HG03280 (cell line): ENCODE measurements at regions not wholly inside any gene's neighbourhood (a gene's known extent, or its start where the extent isn't known, plus 50 kb on each side); places are given as distances from the start of the nearest gene placed in this dataset.

Source experiments
- ATAC-seq: cut with Tn5 transposase; IDR thresholded peaks from one replicate; pipeline ENCODE4 v1.9.1; 2021; ENCODE audit warnings: mild to moderate bottlenecking, moderate library complexity; ENCODE audit not compliant: unreplicated experiment

DNA sequence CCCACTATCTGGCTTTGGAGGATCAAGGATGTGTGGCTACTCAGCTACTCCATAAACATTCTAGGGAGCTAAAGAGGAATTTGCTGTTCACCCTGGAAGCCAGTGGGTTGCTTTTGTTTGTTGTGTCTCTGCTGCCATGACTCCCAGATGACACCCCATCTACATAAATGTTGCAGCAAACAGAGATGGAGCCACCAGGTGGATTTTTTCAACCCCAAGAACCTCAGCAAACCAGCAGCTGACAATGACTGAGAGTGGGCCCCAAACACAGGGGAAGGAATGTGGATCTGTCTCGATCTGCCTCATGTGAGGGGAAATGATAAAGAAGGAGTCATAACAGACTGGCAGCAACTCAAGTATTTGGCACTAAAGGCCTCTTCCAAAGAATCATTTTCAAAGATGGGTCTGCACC is 132.7 kb upstream of the TNC start:
- ATAC-seq, result no peak

- no peak for ATAC-seq
These were observed 136.6 kb upstream of the TNC start for GRCh38 chr9:115254287-115255180.

DNA sequence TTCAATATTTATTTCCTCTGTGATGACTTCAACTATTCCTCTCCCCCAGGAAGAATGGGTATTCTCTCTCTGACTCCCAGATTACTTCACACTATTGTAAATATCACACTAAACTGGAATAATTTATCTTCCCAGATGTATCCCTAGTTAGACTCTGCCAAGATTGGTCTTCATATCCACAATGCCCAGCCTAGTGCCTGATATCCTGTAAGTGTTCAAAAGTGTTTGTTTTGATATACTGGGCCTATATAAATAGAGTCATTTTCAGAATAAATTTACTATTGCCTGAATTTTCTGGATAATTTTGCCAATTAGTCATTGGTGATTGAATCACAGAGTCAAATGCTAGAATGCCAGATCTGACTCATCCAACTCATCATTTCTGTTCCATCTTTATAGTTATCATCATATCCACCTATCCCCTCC is 143.7 kb upstream of the TNC start:
- ATAC-seq, result no peak

GRCh38 chr9:115262477-115262876 is 144.5 kb upstream of the TNC start:
- no peak for ATAC-seq

GRCh38 chr9:115262952-115263351 is 145.0 kb upstream of the TNC start:
- ATAC-seq, result no peak

GRCh38 chr9:115263371-115264075 is 145.6 kb upstream of the TNC start:
- no peak for ATAC-seq

DNA sequence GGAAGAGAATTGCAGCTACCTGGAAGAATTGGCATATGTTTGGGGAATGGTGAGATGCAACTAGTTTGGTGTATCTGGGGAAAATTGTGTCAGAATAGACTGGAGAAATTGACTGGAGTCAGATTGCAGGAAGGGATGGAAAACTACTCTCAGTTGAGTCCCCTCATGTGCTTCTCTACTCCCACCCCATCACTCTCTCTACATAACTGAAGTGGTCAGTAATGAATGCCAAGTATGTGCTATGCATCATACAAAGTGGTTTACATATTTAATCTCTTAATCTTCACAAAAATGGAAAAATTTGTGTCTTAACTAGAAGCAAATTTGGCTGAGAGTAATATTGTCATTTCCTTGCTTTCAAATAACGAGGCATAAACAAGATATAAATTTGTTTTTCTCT is 146.4 kb upstream of the TNC start:
- ATAC-seq, result no peak

- no peak for ATAC-seq
These were observed 149.8 kb upstream of the TNC start for GRCh38 chr9:115267790-115268189.

- no peak for ATAC-seq
These were observed 157.8 kb upstream of the TNC start for GRCh38 chr9:115275753-115276152.

DNA sequence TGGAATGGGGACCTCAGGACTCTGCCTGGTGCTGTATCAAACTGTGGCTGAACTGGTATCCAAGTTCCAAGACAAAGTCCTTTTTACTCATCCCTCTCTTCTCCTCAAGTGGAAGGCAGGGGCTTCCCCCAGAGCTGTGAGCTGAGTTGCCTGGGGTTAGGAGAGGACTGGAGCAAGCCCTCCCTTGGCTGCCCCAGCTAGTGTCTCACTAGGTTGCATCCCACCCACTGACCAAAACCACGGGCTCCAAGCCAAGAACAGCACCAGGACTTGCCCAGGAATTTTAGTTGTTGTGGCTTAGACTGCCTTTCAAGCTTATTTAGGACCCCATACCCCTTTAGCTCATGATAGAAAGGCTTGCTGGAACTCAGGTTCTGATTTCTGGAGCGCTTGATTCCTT is 158.7 kb upstream of the TNC start:
- no peak for ATAC-seq

DNA sequence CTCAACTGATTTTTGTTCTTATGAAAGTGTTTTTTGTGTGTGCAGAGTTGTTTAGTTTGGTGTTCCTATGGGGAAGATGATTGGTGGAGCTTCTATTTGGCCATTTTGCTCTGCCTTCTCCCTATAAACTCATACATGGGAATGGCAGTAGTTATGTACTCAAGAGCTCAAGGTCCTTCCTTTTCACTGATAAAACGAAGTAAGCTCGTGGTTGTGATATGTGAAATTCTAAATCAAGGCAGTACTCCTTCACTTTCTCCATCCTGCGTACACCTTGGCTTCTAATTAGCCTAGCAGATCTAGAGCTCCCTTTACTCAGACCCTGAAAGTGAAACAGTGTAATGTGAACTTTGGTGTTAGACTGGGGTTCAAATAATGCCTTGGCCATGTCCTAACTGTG is 159.3 kb upstream of the TNC start:
- no peak for ATAC-seq

DNA sequence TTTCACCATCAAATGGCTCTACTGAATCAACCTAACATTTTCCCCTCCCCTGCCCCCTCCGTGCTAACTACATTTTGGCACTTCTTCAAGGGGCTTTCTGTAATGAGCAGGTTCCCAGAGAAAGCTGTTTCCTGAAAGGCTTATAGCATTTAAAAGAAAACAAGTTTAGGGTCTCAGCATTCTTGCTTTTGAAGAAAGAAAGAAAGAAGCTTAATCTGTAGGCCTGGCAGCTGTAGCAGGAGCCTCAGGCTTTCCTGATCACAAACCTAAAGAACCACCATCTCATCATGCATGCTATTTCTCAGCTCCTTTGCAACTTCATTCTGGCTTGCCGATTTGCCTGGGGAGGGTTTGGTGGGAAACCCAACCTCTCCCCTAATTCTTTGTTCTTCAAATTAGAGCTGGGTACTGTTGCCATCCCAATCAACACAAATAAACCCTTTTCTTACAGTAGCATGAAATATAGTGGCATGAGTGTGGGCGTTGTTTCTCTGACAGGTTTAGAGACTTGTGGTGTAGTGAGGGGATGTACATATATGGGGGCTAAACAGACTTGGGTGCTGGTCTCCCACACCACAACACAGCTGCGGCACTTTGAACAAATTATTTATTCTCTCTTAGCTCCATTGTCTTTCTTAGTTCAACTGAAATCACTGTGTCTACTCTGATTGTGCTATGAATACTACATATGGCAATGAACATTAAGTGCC is 160.5 kb upstream of the TNC start:
- ATAC-seq, result no peak

- no peak for ATAC-seq
These were observed 165.4 kb upstream of the TNC start for GRCh38 chr9:115283395-115283794.

- no peak for ATAC-seq
These were observed 167.9 kb upstream of the TNC start for GRCh38 chr9:115285836-115286235.

DNA sequence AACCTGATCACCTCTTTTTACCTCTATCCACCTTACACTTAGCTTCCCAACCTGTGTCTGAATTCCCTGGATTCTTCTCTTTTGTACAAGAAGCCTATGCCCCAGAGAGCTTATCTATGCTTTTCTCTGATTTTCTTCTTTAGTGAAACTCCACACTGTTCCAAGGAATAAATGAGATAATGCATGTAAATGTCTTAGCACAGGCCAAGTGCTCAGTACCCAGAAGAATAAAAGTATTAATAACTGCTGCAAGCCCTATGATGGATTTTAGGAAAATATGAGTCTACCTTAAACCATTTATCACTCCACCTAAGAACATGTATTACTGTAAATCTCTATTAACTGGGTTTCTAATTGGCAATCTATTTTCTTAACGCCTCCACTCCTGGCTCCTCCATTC is 168.5 kb upstream of the TNC start:
- no peak for ATAC-seq

DNA sequence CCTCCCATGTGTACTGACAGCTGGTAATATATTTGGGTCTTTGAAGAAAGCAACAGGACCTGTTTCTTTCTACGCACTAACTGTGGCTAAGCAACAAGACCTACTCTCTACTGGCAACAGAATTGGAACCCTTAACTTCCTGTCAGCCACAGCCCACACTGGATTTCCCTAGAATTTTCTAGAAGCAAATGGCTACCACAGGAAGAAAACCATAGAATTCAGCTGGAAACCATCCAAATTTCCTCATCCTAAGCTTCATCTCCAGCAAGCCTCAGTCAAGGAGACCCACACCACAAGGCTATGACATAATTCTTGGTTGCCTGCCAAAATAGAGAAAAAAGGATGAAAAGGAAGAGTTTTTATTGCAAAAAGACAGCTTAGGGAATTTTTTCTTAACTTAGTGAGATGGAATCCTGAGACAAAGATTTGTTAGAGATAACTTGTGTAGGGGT is 171.8 kb upstream of the TNC start:
- ATAC-seq, result no peak

DNA sequence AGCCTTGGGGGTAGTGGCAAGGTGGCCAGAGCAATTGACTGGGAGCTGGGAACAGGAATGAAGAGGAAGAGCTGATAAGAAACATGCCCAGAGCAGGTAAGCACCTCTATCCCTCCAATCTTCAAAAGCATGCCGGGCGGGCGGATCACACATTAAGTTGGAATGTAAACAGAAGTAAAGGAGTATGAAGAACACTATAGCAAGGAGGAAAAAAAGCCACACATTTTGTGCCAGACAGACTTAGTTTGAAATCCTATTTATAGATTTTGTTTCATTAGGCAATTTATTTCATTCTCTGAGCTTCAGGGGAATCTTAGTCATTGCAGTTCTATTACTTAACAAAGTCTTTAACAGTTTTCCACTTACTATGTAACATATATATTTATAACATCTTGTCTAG is 173.9 kb upstream of the TNC start:
- no peak for ATAC-seq

DNA sequence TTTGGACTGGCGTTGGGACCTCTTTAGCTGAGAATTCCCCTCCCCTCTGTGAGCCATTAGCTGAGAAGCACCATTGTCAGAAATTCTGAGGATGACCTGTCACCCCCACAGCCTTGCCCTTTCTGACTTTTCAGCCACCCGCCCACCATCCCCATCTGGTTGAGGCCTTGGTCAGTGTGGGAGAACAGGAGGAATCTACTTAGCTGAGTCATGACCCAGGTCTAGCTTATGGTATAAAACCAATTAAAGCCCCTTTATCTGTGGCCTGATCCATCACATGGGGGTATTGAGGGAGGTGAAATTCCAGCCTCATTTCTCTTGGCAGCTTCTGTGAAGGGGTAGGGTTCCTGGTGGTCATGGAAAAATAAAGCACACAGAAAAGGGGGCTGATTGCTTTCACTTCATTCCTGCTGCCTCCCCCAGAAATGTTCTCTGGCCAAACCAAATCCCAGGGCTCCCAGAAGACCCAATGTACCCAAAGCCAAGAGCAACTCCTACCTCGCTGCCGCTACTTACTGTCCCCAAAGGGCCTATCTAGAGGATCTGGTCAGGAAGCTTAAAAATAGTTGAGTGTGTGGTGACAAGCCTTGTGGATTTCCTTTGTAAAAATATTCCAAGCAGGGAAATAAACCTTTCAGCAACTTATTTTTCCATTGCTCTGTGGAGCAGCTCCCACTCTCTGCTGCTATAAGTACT is 174.8 kb upstream of the TNC start:
- ATAC-seq, result no peak

DNA sequence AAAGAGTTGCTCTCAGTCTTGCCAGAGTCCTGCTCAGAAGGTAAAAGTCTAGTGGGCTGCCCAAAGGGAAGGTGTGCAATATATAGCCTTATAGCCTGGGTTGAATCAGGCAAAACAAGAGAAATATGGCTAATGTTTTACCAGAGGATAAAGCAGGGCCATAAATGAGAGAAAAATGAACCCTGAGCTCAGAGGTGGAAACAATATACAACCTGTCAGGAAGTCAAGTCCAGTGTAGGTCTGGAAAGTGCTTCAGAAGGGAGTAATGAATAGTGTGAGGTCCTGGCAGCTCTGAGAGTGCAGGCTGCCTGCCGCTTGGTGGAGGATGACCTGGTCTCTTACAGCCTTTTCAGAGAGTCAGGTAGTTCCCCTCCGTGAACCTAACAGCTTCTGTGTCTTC is 177.8 kb upstream of the TNC start:
- ATAC-seq, result no peak

DNA sequence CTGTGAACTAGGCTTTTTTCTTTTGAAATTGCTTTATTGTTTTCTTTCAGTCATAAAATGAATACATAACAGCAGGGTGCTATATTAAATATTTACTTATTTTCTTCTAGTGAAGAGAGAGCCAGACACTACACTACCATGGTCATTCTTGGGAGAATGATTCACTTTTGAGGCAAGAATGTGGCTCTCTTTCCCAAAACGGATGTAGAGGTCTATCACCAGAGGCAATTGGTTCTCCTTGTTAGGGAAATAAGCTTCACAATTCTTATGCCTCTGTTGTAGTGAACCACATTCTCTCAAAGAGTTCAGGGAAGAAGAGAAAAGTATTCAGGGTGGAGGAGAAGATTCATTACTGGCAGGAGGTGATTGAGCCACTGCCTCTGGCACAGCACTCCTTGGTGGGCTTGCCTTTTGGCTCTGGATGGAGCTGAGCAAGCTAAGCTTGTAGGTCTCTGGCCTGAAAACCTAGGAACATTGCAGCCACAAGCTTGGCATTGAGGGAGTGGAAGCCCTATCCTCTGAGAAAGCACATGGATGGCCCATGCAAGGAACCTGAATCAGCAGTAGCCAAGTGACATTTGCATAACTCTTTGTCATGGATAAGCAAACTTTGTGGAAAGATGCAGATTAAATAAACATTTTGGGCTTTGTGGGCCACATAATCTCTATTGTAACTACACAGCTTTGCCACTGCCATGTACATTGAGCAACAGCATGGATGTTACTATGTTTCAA is 179.0 kb upstream of the TNC start:
- ATAC-seq, result no peak
